Spleen (tissue), 7 donors: ENCODE measurements at regions not wholly inside any gene's neighbourhood (a gene's known extent, or its start where the extent isn't known, plus 50 kb on each side); places are given as distances from the start of the nearest gene placed in this dataset.

Experiments used
- CTCF ChIP-seq, 11 experiments: fragments of 200-600 bp in 7 of 11; fragments of 450-650 bp in 4 of 11; sonication (generic) in 4 of 11; IDR thresholded peaks in 8 of 11; conservative IDR thresholded peaks in 3 of 11; 1 replicate in 7 of 11; 2 replicates in 4 of 11; pipeline versions ENCODE4 v1.4.0 to v1.8.0; 2016 to 2021; ENCODE audit warnings: antibody characterized with exemption in 11 of 11, inconsistent platforms in 4 of 11, mild to moderate bottlenecking in 1 of 11
- POLR2A ChIP-seq, 3 donors: fragments of 450-650 bp; IDR thresholded peaks; one replicate each; pipeline ENCODE4 v1.5.1; 2017; ENCODE audit warnings: antibody characterized with exemption in 3 of 3, mild to moderate bottlenecking in 1 of 3
- donor health status: DM: no; HTN: no; CAD: no; lungs with moderate emphysema.
- donor health status: DM: no; HTN: no; CAD: no.
- donor health status: DM: no; HTN: no; CAD: no.

GRCh38 chr12:92615703-92616102 is 87.1 kb upstream of the PLEKHG7 start:
- TF ChIP-seq POLR2A (IDR thresholded peaks at IDR 0.05): no peak
- no peak for TF ChIP-seq CTCF (IDR thresholded peaks at IDR 0.05 in 8 of 11, conservative IDR thresholded peaks at IDR 0.05 in 3 of 11)
